SK-N-SH (cell line): ENCODE measurements at regions not wholly inside any gene's neighbourhood (a gene's known extent, or its start where the extent isn't known, plus 50 kb on each side); places are given as distances from the start of the nearest gene placed in this dataset.

ENCODE experiments used
- CTCF ChIA-PET: fragments of 300-600, 350-600 bp; formaldehyde crosslinking; extraction: SDS; loops from one replicate; lab custom pipeline; 2021; lab: Yijun Ruan, JAX
- POLR2A ChIA-PET: fragments of 350-600 bp; sonication (Branson Sonifier 250); formaldehyde crosslinking; extraction: SDS; loops from one replicate; lab custom pipeline; 2020; ENCODE audit warnings: antibody characterized with exemption, inconsistent platforms; lab: Yijun Ruan, JAX
- DNase-seq: peaks from one replicate; pipeline ENCODE4 v3.0.0; 2012
- H2AFZ ChIP-seq: fragments of 200-600 bp; sonication (generic); 2 replicates; pipeline ENCODE4 v1.8.1; 2016; ENCODE audit warnings: antibody characterized with exemption, mild to moderate bottlenecking, low read depth
- H3F3A ChIP-seq: fragments of 200-600 bp; sonication (generic); replicated peaks from 2 replicates; pipeline ENCODE3; 2016; ENCODE audit warnings: antibody characterized with exemption, mild to moderate bottlenecking; ENCODE audit not compliant: insufficient read depth
- H3K27ac ChIP-seq, 2 experiments: fragments of 200-500 bp in 1 of 2; fragments of 200-600 bp in 1 of 2; sonication (Bioruptor generic) in 1 of 2; sonication (generic), shearing (Covaris generic) in 1 of 2; 2 replicates each; pipeline versions ENCODE4 v1.5.1 to v1.6.1; 2014 to 2016; ENCODE audit warnings: low read depth in 2 of 2, inconsistent platforms in 1 of 2, low read length in 1 of 2, mild to moderate bottlenecking in 1 of 2, mixed read lengths in 1 of 2
- H3K27me3 ChIP-seq: fragments of 200-600 bp; sonication (generic), shearing (Covaris generic); 2 replicates; pipeline ENCODE4 v1.6.1; 2016; ENCODE audit warnings: mixed run types; ENCODE audit not compliant: insufficient read depth
- H3K36me3 ChIP-seq, 2 experiments: fragments of 200-500 bp in 1 of 2; fragments of 200-600 bp in 1 of 2; sonication (Bioruptor generic) in 1 of 2; sonication (generic) in 1 of 2; replicated peaks in 1 of 2; 2 replicates each; pipeline versions ENCODE3 to v1.5.1; 2014 to 2016; ENCODE audit warnings: low read length in 1 of 2, mild to moderate bottlenecking in 1 of 2; ENCODE audit not compliant: insufficient read depth in 2 of 2, control insufficient read depth in 1 of 2
- H3K4me1 ChIP-seq, 2 experiments: fragments of 200-500 bp in 1 of 2; fragments of 200-600 bp in 1 of 2; sonication (Bioruptor generic) in 1 of 2; sonication (generic), shearing (Covaris generic) in 1 of 2; 2 replicates each; pipeline versions ENCODE4 v1.5.1 to v1.6.1; 2014 to 2016; ENCODE audit warnings: low read depth in 1 of 2, low read length in 1 of 2, mixed run types in 1 of 2; ENCODE audit not compliant: insufficient read depth in 2 of 2, control insufficient read depth in 1 of 2
- H3K4me2 ChIP-seq: fragments of 200-600 bp; sonication (generic), shearing (Covaris generic); 2 replicates; pipeline ENCODE4 v1.6.1; 2017; ENCODE audit warnings: mixed run types
- H3K4me3 ChIP-seq, 2 experiments: fragments of 200-500 bp in 1 of 2; fragments of 200-600 bp in 1 of 2; sonication (Bioruptor generic) in 1 of 2; sonication (generic), shearing (Covaris generic) in 1 of 2; 2 replicates each; pipeline versions ENCODE4 v1.5.1 to v1.8.1; 2014 to 2016; ENCODE audit warnings: low read depth in 2 of 2, inconsistent platforms in 1 of 2, low read length in 1 of 2, mild to moderate bottlenecking in 1 of 2, mixed read lengths in 1 of 2, moderate library complexity in 1 of 2
- H3K79me2 ChIP-seq: fragments of 200-600 bp; sonication (generic); 2 replicates; pipeline ENCODE4 v1.8.1; 2017; ENCODE audit warnings: mild to moderate bottlenecking; ENCODE audit not compliant: insufficient read depth
- H3K9ac ChIP-seq: fragments of 200-600 bp; sonication (generic); 2 replicates; pipeline ENCODE4 v1.6.1; 2017; ENCODE audit warnings: mixed run types
- H3K9me2 ChIP-seq: fragments of 200-600 bp; sonication (generic); 2 replicates; pipeline ENCODE4 v1.6.1; 2017; ENCODE audit warnings: mixed run types
- H3K9me3 ChIP-seq: fragments of 200-600 bp; sonication (generic); 2 replicates; pipeline ENCODE4 v1.6.1; 2017; ENCODE audit warnings: mixed run types, mild to moderate bottlenecking, moderate library complexity
- H4K20me1 ChIP-seq: fragments of 200-600 bp; sonication (generic); 2 replicates; pipeline ENCODE4 v1.6.1; 2017; ENCODE audit warnings: mild to moderate bottlenecking, mixed run types; ENCODE audit not compliant: insufficient read depth
- CHD2 ChIP-seq: fragments of 150-350 bp; IDR thresholded peaks from 2 replicates; pipeline ENCODE4 v1.6.1; 2018; ENCODE audit warnings: low read length; ENCODE audit not compliant: partially characterized antibody
- ELF1 ChIP-seq: IDR thresholded peaks from 2 replicates; pipeline ENCODE4 v1.4.0; 2012
- EP300 ChIP-seq, 2 experiments: IDR thresholded peaks; 2 replicates each; pipeline versions ENCODE4 v1.4.0 to v1.6.1; 2012; ENCODE audit warnings: borderline replicate concordance in 1 of 2, low read depth in 1 of 2, low read length in 1 of 2
- EZH2phosphoT487 ChIP-seq: fragments of 200-600 bp; sonication (generic); IDR thresholded peaks from 2 replicates; pipeline ENCODE4 v1.6.1; 2017; ENCODE audit warnings: low read depth, mixed run types, mild to moderate bottlenecking, antibody characterized with exemption, moderate library complexity, borderline replicate concordance
- FOXJ3 ChIP-seq: sonication (generic); formaldehyde crosslinking; IDR thresholded peaks from 2 replicates; pipeline ENCODE4 v1.5.1; 2020; ENCODE audit warnings: mild to moderate bottlenecking, missing genetic modification reagents
- GATA2 ChIP-seq: sonication (generic); formaldehyde crosslinking; IDR thresholded peaks from 2 replicates; pipeline ENCODE4 v1.5.0; 2020; ENCODE audit warnings: mild to moderate bottlenecking, missing genetic modification reagents
- JUND ChIP-seq: IDR thresholded peaks from 2 replicates; pipeline ENCODE4 v1.4.0; 2012
- MXI1 ChIP-seq: IDR thresholded peaks from 2 replicates; pipeline ENCODE4 v1.6.1; 2012; ENCODE audit warnings: mild to moderate bottlenecking, low read depth, low read length, improper control_type of control experiment
- NRF1 ChIP-seq: IDR thresholded peaks from 2 replicates; pipeline ENCODE4 v1.6.1; 2012; ENCODE audit warnings: low read depth, mild to moderate bottlenecking, low read length
- RAD21 ChIP-seq: IDR thresholded peaks from 2 replicates; pipeline ENCODE4 v1.6.1; 2012; ENCODE audit warnings: mild to moderate bottlenecking, low read length
- RCOR1 ChIP-seq: fragments of 150-350 bp; IDR thresholded peaks from 2 replicates; pipeline ENCODE4 v1.6.1; 2017; ENCODE audit warnings: antibody characterized with exemption, low read length
- RFX5 ChIP-seq: IDR thresholded peaks from 2 replicates; pipeline ENCODE4 v1.6.1; 2012; ENCODE audit warnings: mild to moderate bottlenecking, improper control_type of control experiment, low read length
- RXRA ChIP-seq: IDR thresholded peaks from 2 replicates; pipeline ENCODE4 v1.4.0; 2012; ENCODE audit warnings: low read depth, mild to moderate bottlenecking, borderline replicate concordance
- SIN3A ChIP-seq: IDR thresholded peaks from 2 replicates; pipeline ENCODE4 v1.6.1; 2012; ENCODE audit warnings: low read depth, mild to moderate bottlenecking, low read length, moderate library complexity, borderline replicate concordance
- TEAD4 ChIP-seq: IDR thresholded peaks from 2 replicates; pipeline ENCODE4 v1.4.0; 2012; ENCODE audit warnings: mild to moderate bottlenecking, borderline replicate concordance; ENCODE audit not compliant: insufficient read depth
- WGBS: methylation state at CpG from one replicate; pipeline ENCODE4 v1.1.6; 2017; ENCODE audit warnings: low lambda C conversion rate; 5-methylcytosine and 5-hydroxymethylcytosine counted together
- TF ChIP-seq, protein P1 (sequence below): IDR thresholded peaks from 2 replicates; pipeline ENCODE4 v1.4.0; 2012; ENCODE audit warnings: low read depth, borderline replicate concordance
- TF ChIP-seq, protein P2 (sequence below): IDR thresholded peaks from 2 replicates; pipeline ENCODE4 v1.4.0; 2012; ENCODE audit warnings: low read depth
- TF ChIP-seq, protein P3 (sequence below): IDR thresholded peaks from 2 replicates; pipeline ENCODE4 v1.4.0; 2012; ENCODE audit warnings: low read depth, borderline replicate concordance
- TF ChIP-seq, protein P4 (sequence below): IDR thresholded peaks from 2 replicates; pipeline ENCODE4; 2012
- TF ChIP-seq, protein P5 (sequence below): fragments of 150-350 bp; IDR thresholded peaks from 2 replicates; pipeline ENCODE4 v1.6.1; 2017; ENCODE audit warnings: antibody characterized with exemption, low read length, low read depth, borderline replicate concordance

DNA sequence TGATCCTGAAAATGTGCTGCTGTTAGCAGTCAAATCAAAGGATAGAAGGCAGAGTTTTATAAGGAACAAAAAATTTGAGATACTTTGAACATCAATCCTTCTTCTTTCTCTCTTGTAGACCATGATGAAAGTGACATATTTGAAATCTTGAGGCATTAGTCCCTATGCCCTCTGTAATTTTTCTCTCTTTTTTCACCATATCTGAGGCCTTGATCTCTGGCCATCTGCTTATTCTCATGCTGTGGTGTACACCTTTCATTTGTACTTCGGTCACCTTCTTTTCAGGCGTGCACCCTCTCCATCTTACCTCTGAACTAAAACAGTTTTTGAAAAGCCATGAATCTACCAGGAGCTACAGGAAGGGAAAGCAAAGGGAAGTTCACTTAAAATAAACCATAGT lies 420.9 kb downstream of the C12orf50 start (continued):
- no peak for TF ChIP-seq MXI1

DNA sequence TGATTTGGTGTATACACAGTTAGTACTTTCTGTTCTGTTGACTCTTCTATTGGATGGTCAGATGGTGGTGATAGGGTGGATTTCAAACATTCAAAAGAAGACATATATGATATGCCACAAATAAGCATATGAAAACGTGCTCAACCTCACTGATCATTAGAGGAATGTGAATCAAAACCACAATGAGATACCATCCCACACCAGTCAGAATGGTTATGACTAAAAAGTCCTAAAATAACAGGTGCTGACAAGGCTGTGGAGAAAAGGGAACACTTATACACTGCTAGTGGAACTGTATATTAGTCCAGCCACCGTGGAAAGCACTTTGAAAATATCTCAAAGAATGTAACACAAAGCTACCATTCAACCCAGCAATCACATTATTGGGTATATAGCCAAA lies 425.5 kb downstream of the C12orf50 start:
- H3K4me2 ChIP-seq = no peak overlapping the region
- no peaks in the 10 kb centered on the region for H3K79me2 ChIP-seq
- no peaks in the 10 kb centered on the region for H4K20me1 ChIP-seq
- H3K9me3 ChIP-seq = no peaks in the 10 kb centered on the region
- no peaks in the 10 kb centered on the region for H3K27me3 ChIP-seq
- H3K27ac ChIP-seq = no peak overlapping the region
- POLR2A ChIA-PET = no interaction called here
- 9% methylated on average over 2 of the region's 2 CpGs for WGBS
- H3K9me2 ChIP-seq = no peaks in the 10 kb centered on the region
- no peak overlapping the region for H3K4me3 ChIP-seq
- no peaks in the 10 kb centered on the region for H3K36me3 ChIP-seq
- no peaks in the 10 kb centered on the region for H3K4me1 ChIP-seq
- DNase-seq = no peak
- CTCF ChIA-PET = no interaction called here
- H3F3A ChIP-seq = no peaks in the 10 kb centered on the region
- TF ChIP-seq, protein P1, sequence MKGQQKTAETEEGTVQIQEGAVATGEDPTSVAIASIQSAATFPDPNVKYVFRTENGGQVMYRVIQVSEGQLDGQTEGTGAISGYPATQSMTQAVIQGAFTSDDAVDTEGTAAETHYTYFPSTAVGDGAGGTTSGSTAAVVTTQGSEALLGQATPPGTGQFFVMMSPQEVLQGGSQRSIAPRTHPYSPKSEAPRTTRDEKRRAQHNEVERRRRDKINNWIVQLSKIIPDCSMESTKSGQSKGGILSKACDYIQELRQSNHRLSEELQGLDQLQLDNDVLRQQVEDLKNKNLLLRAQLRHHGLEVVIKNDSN = no peak
- TF ChIP-seq FOXJ3 (CRISPR knock-in tag) (no peak), RFX5 (no peak), EP300 (IDR thresholded peaks at IDR 0.05; ENCODE audit: borderline replicate concordance in 1 of 2, low read depth in 1 of 2, low read length in 1 of 2) (no peak), ELF1 (no peak), EZH2phosphoT487 (no peak), JUND (no peak), RCOR1 (no peak), GATA2 (CRISPR knock-in tag) (no peak), CHD2 (no peak), SIN3A (no peak), TEAD4 (no peak), RXRA (no peak), NRF1 (no peak), RAD21 (no peak)
- TF ChIP-seq, protein P2, sequence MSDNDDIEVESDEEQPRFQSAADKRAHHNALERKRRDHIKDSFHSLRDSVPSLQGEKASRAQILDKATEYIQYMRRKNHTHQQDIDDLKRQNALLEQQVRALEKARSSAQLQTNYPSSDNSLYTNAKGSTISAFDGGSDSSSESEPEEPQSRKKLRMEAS = no peak
- TF ChIP-seq, protein P3, sequence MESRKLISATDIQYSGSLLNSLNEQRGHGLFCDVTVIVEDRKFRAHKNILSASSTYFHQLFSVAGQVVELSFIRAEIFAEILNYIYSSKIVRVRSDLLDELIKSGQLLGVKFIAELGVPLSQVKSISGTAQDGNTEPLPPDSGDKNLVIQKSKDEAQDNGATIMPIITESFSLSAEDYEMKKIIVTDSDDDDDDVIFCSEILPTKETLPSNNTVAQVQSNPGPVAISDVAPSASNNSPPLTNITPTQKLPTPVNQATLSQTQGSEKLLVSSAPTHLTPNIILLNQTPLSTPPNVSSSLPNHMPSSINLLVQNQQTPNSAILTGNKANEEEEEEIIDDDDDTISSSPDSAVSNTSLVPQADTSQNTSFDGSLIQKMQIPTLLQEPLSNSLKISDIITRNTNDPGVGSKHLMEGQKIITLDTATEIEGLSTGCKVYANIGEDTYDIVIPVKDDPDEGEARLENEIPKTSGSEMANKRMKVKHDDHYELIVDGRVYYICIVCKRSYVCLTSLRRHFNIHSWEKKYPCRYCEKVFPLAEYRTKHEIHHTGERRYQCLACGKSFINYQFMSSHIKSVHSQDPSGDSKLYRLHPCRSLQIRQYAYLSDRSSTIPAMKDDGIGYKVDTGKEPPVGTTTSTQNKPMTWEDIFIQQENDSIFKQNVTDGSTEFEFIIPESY = no peak
- TF ChIP-seq, protein P4, sequence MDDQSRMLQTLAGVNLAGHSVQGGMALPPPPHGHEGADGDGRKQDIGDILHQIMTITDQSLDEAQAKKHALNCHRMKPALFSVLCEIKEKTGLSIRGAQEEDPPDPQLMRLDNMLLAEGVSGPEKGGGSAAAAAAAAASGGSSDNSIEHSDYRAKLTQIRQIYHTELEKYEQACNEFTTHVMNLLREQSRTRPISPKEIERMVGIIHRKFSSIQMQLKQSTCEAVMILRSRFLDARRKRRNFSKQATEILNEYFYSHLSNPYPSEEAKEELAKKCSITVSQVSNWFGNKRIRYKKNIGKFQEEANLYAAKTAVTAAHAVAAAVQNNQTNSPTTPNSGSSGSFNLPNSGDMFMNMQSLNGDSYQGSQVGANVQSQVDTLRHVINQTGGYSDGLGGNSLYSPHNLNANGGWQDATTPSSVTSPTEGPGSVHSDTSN = no peak
- TF ChIP-seq, protein P5, sequence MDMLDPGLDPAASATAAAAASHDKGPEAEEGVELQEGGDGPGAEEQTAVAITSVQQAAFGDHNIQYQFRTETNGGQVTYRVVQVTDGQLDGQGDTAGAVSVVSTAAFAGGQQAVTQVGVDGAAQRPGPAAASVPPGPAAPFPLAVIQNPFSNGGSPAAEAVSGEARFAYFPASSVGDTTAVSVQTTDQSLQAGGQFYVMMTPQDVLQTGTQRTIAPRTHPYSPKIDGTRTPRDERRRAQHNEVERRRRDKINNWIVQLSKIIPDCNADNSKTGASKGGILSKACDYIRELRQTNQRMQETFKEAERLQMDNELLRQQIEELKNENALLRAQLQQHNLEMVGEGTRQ = no peak
- TF ChIP-seq, all 33 proteins: peak for 0
- Histone ChIP-seq H2AFZ (no peak overlapping the region), H3K9ac (no peak overlapping the region)
